ENCODE measurements at regions not wholly inside any gene's neighbourhood (a gene's known extent, or its start where the extent isn't known, plus 50 kb on each side); places are given as distances from the start of the nearest gene placed in this dataset.

DNA sequence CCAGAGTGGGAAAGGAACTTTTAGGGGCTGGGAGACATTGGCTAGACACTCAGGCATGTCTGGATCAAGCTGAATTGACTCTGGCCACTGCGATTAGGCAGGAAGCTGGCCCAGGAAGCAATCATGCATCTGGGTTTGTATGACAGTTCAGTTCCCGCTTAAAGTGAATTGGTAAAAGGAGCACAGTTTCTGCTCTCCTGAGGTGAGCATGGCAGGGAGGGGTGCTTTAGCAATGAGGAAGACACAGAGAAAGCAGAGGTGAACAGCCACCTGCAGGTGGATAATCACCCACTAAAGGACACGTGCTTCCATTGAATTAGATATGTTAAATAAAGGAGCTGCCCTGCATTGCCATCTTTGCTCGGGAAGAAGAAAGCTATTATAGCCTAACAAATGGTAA, 248.1 kb upstream of the MAP3K1 start:
- TF ChIP-seq, protein P1, sequence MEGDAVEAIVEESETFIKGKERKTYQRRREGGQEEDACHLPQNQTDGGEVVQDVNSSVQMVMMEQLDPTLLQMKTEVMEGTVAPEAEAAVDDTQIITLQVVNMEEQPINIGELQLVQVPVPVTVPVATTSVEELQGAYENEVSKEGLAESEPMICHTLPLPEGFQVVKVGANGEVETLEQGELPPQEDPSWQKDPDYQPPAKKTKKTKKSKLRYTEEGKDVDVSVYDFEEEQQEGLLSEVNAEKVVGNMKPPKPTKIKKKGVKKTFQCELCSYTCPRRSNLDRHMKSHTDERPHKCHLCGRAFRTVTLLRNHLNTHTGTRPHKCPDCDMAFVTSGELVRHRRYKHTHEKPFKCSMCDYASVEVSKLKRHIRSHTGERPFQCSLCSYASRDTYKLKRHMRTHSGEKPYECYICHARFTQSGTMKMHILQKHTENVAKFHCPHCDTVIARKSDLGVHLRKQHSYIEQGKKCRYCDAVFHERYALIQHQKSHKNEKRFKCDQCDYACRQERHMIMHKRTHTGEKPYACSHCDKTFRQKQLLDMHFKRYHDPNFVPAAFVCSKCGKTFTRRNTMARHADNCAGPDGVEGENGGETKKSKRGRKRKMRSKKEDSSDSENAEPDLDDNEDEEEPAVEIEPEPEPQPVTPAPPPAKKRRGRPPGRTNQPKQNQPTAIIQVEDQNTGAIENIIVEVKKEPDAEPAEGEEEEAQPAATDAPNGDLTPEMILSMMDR (conservative IDR thresholded peaks at IDR 0.05): no peak
- no peak for TF ChIP-seq EZH2 (IDR thresholded peaks at IDR 0.05; ENCODE audit: low read depth)

Measured in PC-9 (cell line).